ENCODE measurements at regions not wholly inside any gene's neighbourhood (a gene's known extent, or its start where the extent isn't known, plus 50 kb on each side); places are given as distances from the start of the nearest gene placed in this dataset.

DNA sequence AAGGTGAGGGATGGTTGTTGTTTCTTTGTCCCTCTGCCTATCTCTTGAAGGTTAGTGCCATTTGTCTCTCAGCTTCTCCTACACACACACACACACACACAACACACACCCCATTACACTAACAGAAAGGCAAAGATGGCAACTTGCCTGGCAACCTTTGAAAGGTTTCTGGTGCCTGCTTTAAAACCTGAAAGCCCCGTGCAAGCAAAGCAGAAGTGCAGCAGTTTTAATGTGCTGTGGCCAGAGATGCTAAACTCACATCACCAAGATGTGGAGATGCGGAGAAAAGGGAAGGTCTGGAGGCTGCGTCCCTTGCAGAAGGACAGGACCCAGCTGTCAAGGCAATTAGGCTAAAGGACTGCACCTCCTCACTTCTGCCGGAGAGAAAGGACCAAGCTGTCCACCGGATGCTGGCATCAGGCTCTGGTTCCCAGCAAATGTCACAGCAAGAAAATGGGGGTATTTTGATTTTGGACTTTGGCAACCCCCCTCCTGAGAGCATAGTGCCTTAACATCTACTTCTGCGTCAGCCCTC lies 196.4 kb downstream of the ARL4C start:
- Histone ChIP-seq H3K4me3 (replicated peaks; ENCODE audit: insufficient read depth, low read length) (no peak overlapping the region), H3K27me3 (ENCODE audit: insufficient read depth, poor library complexity, severe bottlenecking) (no peaks in the 10 kb centered on the region), H3K27ac (replicated peaks) (no peak overlapping the region)
- TF ChIP-seq, protein P1, sequence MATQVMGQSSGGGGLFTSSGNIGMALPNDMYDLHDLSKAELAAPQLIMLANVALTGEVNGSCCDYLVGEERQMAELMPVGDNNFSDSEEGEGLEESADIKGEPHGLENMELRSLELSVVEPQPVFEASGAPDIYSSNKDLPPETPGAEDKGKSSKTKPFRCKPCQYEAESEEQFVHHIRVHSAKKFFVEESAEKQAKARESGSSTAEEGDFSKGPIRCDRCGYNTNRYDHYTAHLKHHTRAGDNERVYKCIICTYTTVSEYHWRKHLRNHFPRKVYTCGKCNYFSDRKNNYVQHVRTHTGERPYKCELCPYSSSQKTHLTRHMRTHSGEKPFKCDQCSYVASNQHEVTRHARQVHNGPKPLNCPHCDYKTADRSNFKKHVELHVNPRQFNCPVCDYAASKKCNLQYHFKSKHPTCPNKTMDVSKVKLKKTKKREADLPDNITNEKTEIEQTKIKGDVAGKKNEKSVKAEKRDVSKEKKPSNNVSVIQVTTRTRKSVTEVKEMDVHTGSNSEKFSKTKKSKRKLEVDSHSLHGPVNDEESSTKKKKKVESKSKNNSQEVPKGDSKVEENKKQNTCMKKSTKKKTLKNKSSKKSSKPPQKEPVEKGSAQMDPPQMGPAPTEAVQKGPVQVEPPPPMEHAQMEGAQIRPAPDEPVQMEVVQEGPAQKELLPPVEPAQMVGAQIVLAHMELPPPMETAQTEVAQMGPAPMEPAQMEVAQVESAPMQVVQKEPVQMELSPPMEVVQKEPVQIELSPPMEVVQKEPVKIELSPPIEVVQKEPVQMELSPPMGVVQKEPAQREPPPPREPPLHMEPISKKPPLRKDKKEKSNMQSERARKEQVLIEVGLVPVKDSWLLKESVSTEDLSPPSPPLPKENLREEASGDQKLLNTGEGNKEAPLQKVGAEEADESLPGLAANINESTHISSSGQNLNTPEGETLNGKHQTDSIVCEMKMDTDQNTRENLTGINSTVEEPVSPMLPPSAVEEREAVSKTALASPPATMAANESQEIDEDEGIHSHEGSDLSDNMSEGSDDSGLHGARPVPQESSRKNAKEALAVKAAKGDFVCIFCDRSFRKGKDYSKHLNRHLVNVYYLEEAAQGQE (IDR thresholded peaks at IDR 0.05; ENCODE audit: insufficient replicate concordance, low read depth): no peak
- peak; percentile 14; the same call in 1 of the 2 replicates for TF ChIP-seq SPI1 (IDR thresholded peaks at IDR 0.05; ENCODE audit: borderline replicate concordance, low read depth)
- no peak for TF ChIP-seq POLR2AphosphoS5 (IDR thresholded peaks at IDR 0.05; ENCODE audit: low read depth)
- TF ChIP-seq GABPA (IDR thresholded peaks at IDR 0.05; ENCODE audit: low read depth): no peak
- TF ChIP-seq, protein P2, sequence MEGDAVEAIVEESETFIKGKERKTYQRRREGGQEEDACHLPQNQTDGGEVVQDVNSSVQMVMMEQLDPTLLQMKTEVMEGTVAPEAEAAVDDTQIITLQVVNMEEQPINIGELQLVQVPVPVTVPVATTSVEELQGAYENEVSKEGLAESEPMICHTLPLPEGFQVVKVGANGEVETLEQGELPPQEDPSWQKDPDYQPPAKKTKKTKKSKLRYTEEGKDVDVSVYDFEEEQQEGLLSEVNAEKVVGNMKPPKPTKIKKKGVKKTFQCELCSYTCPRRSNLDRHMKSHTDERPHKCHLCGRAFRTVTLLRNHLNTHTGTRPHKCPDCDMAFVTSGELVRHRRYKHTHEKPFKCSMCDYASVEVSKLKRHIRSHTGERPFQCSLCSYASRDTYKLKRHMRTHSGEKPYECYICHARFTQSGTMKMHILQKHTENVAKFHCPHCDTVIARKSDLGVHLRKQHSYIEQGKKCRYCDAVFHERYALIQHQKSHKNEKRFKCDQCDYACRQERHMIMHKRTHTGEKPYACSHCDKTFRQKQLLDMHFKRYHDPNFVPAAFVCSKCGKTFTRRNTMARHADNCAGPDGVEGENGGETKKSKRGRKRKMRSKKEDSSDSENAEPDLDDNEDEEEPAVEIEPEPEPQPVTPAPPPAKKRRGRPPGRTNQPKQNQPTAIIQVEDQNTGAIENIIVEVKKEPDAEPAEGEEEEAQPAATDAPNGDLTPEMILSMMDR (IDR thresholded peaks at IDR 0.05; ENCODE audit: insufficient read depth, low read length): no peak
- DNase-seq (ENCODE audit: low read depth in 1 of 2, low spot score in 1 of 2): no peak

DNA sequence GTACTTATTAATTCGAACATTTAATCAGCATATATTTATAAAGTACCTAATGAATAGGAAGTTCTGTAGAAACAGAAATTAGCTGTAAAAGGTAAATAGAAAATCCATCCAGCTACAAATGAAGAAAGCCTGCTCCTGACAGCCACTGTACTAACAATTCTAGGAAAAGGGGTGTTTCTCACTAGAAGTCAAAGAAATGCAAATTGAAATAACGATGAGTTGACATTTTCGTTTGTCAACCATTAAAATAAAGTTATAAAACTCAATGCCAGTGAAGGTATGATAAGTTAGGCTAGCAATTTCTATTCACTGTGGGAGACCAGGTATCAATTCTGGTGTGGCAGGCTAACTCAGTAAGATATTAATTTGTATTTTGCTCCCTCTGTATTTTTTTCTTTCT lies 198.0 kb downstream of the ARL4C start:
- no peak overlapping the region for H3K27ac ChIP-seq (replicated peaks)
- TF ChIP-seq, protein P2 (IDR thresholded peaks at IDR 0.05; ENCODE audit: insufficient read depth, low read length): no peak
- no peak for TF ChIP-seq GABPA (IDR thresholded peaks at IDR 0.05; ENCODE audit: low read depth)
- TF ChIP-seq, protein P1 (IDR thresholded peaks at IDR 0.05; ENCODE audit: insufficient replicate concordance, low read depth): no peak
- no peak for TF ChIP-seq POLR2AphosphoS5 (IDR thresholded peaks at IDR 0.05; ENCODE audit: low read depth)
- TF ChIP-seq SPI1 (IDR thresholded peaks at IDR 0.05; ENCODE audit: borderline replicate concordance, low read depth): no peak
- H3K4me3 ChIP-seq (replicated peaks; ENCODE audit: insufficient read depth, low read length): no peak overlapping the region
- H3K27me3 ChIP-seq (ENCODE audit: insufficient read depth, poor library complexity, severe bottlenecking): no peaks in the 10 kb centered on the region
- DNase-seq (ENCODE audit: low read depth in 1 of 2, low spot score in 1 of 2): no peak

DNA sequence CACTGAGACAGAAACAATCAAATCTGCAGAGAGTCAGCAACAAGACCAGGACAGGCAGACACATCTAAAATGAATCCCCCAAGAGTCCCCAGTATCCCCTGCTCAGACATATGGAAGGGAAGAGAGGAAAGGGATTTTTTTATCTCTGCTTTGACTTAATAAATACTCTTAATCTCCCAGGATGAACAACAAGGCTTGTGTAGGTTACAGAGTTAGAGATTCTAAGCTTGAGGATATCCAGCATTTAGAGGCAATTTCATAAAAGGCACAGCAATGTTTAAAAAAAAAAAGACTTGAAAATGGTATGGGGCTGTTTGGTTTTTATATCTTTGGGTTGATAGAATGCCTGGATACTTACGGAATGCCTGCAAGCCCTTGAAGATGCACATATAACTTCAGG lies 199.9 kb downstream of the ARL4C start:
- Histone ChIP-seq H3K27ac (replicated peaks) (no peak overlapping the region), H3K4me3 (replicated peaks; ENCODE audit: insufficient read depth, low read length) (no peak overlapping the region), H3K27me3 (ENCODE audit: insufficient read depth, poor library complexity, severe bottlenecking) (no peaks in the 10 kb centered on the region)
- no peak for DNase-seq (ENCODE audit: low read depth in 1 of 2, low spot score in 1 of 2)
- TF ChIP-seq, protein P1 (IDR thresholded peaks at IDR 0.05; ENCODE audit: insufficient replicate concordance, low read depth): no peak
